Mucosa of descending colon (tissue), 3 donors: ENCODE measurements at regions not wholly inside any gene's neighbourhood (a gene's known extent, or its start where the extent isn't known, plus 50 kb on each side); places are given as distances from the start of the nearest gene placed in this dataset.
"Not testable (repeated sequence)": the region's sequence is repeated elsewhere in the genome, so short reads cannot be mapped to it uniquely, and the experiment has no call there.

ENCODE experiments used
- ATAC-seq: fragments of 200-7000 bp; cut with Tn5 transposase; one replicate; pipeline ENCODE4 v1.9.1; 2020; ENCODE audit warnings: mild to moderate bottlenecking, moderate library complexity
- DNase-seq, 3 donors: peaks; one replicate each; pipeline ENCODE4 v3.0.0-alpha.2; 2020
- H3K36me3 ChIP-seq: fragments of 200-600 bp; one replicate; pipeline ENCODE4 v1.8.0; 2021; ENCODE audit warnings: low read depth, mild to moderate bottlenecking
- H3K4me1 ChIP-seq: fragments of 200-600 bp; one replicate; pipeline ENCODE4 v1.8.0; 2021; ENCODE audit warnings: low read depth, mild to moderate bottlenecking
- H3K4me3 ChIP-seq: fragments of 200-600 bp; one replicate; pipeline ENCODE4 v1.8.0; 2021; ENCODE audit warnings: mild to moderate bottlenecking
- H3K9me3 ChIP-seq: fragments of 200-600 bp; one replicate; pipeline ENCODE4 v1.8.0; 2021; ENCODE audit warnings: mild to moderate bottlenecking
- intact Hi-C, 2 donors: fragments of 100-400 bp; cut with DNase I in 1 of 2; cut with micrococcal nuclease in 1 of 2; formaldehyde crosslinking; loops; one replicate each; pipeline versions ENCODE4 v1.11.0 to v1.11.1; 2022; cut with DNase I, micrococcal nuclease
- TF ChIP-seq, protein P1 (sequence below): fragments of 200-600 bp; IDR thresholded peaks from one replicate; pipeline ENCODE4 v1.8.0; 2022; ENCODE audit warnings: antibody characterized with exemption, mild to moderate bottlenecking
- donor health status: DM: no; HTN: no; CAD: no; lungs with moderate emphysema.
- donor health status: DM: no; HTN: no; CAD: no.
- donor health status: DM: no; HTN: yes; CAD: no.

GRCh38 chrX:883588-883987 is 253.0 kb downstream of the SHOX start:
- no peaks in the 10 kb centered on the region for H3K4me1 ChIP-seq
- H3K36me3 ChIP-seq: no peaks in the 10 kb centered on the region
- DNase-seq: no peak
- intact Hi-C loops: no loop called here
- H3K9me3 ChIP-seq: peaks cover 6% of the 10 kb centered on the region
- no peak for ATAC-seq
- TF ChIP-seq, protein P1, sequence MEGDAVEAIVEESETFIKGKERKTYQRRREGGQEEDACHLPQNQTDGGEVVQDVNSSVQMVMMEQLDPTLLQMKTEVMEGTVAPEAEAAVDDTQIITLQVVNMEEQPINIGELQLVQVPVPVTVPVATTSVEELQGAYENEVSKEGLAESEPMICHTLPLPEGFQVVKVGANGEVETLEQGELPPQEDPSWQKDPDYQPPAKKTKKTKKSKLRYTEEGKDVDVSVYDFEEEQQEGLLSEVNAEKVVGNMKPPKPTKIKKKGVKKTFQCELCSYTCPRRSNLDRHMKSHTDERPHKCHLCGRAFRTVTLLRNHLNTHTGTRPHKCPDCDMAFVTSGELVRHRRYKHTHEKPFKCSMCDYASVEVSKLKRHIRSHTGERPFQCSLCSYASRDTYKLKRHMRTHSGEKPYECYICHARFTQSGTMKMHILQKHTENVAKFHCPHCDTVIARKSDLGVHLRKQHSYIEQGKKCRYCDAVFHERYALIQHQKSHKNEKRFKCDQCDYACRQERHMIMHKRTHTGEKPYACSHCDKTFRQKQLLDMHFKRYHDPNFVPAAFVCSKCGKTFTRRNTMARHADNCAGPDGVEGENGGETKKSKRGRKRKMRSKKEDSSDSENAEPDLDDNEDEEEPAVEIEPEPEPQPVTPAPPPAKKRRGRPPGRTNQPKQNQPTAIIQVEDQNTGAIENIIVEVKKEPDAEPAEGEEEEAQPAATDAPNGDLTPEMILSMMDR: no peak
- H3K4me3 ChIP-seq: no peak overlapping the region

DNA sequence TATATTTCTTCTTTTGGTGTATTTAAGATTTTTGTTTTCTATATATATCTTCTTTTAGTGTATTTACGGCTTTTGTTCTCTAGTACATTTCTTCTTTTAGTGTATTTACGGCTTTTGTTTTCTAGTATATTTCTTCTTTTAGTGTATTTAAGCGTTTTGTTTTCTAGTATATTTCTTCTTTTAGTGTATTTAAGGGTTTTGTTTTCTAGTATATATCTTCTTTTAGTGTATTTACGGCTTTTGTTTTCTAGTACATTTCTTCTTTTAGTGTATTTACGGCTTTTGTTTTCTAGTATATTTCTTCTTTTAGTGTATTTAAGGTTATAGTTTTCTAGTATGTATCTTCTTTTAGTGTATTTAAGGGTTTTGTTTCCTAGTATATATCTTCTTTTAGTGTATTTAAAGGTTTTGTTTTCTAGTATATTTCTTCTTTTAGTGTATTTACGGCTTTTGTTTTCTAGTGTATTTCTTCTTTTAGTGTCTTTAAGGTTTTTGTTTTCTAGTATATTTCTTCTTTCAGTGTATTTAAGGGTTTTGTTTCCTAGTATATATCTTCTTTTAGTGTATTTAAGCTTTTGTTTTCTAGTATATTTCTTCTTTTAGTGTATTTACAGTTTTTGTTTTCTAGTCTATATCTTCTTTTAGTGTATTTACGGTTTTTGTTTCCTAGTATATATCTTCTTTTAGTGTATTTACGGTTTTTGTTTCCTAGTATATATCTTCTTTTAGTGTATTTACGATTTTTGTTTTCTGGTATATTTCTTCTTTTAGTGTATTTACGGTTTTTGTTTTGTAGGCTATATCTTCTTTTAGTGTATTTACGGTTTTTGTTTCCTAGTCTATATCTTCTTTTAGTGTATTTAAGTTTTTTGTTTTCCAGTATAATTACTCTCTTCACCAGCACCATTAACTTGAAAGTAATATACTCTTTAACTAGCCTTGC is 249.4 kb downstream of the SHOX start:
- H3K4me1 ChIP-seq, DNase-seq, H3K36me3 ChIP-seq, H3K4me3 ChIP-seq, H3K9me3 ChIP-seq, intact Hi-C loops, ATAC-seq: not testable (repeated sequence)

GRCh38 chrX:874061-874460 is 243.5 kb downstream of the SHOX start:
- peaks cover 17% of the 10 kb centered on the region for H3K9me3 ChIP-seq
- H3K36me3 ChIP-seq: no peaks in the 10 kb centered on the region
- no peak overlapping the region for H3K4me3 ChIP-seq
- ATAC-seq (no peak), DNase-seq (no peak)
- intact Hi-C loops: no loop called here
- TF ChIP-seq, protein P1: no peak
- H3K4me1 ChIP-seq: no peaks in the 10 kb centered on the region

DNA sequence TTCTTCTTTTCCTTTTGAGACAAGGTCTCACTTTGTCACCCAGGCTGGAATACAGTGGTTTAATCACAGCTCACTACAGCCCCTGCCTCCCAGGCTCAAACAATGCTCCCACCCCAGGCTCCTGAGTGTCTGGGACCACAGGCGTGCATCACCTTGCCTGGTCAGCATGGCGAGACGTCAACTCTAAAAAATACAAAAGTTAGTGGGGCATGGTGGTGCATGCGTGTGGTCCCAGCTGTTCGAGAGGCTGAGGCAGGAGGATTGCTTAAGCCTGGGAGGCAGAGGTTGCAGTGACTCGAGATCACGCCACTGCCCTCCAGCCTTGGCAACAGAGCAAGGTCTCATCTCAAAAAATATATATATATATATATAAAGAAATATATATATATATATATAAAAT is 242.4 kb downstream of the SHOX start:
- TF ChIP-seq, protein P1: no peak
- no peaks in the 10 kb centered on the region for H3K4me1 ChIP-seq
- intact Hi-C loops: no loop called here
- DNase-seq (no peak), ATAC-seq (no peak)
- H3K4me3 ChIP-seq: no peak overlapping the region
- H3K9me3 ChIP-seq: peaks cover 17% of the 10 kb centered on the region
- H3K36me3 ChIP-seq: no peaks in the 10 kb centered on the region

DNA sequence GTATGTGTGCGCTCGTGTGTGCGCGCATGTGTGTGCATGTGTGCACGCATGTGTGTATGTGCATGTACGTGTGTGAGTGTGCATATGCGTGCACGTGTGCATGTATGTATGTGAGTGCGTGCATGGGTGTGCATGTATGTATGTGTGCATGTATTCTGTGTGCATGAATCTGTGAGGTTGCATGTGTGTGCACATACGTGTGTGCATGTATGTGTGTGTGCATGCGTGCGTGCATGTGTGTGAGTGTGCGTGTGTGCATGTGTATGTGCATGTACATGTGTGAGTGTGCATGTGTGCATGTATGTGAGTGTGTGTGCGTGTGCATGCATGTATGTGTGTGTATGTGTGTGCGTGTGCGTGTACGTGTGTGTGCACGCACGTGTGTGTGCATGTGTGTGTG is 241.5 kb downstream of the SHOX start:
- no peak for DNase-seq
- Histone ChIP-seq H3K36me3 (no peaks in the 10 kb centered on the region), H3K4me3 (no peak overlapping the region), H3K4me1 (no peaks in the 10 kb centered on the region), H3K9me3 (peaks cover 10% of the 10 kb centered on the region)
- TF ChIP-seq, protein P1: no peak
- no peak for ATAC-seq
- intact Hi-C loops: no loop called here

DNA sequence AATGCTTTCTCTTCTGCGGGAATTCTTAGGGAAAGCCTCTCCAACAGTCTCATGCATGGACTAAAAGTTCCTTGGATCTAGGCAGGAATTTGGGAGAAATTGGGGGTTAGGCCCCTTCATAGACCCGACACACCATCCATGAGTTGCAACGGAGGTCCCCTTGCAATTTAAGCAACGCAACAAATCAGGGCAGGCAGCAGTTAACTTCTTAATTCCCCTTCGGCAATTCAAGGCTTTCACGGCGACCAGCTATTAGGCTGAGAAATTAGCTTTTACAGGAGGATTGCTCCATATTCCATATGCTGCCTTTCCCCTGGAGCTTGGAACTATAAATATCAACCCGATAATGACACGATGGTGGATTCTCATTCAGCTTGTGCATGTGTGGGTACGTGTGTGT is 241.0 kb downstream of the SHOX start:
- intact Hi-C loops: no loop called here
- no peak for DNase-seq
- no peaks in the 10 kb centered on the region for H3K36me3 ChIP-seq
- TF ChIP-seq, protein P1: no peak
- H3K4me1 ChIP-seq: no peaks in the 10 kb centered on the region
- peaks cover 9% of the 10 kb centered on the region for H3K9me3 ChIP-seq
- no peak for ATAC-seq
- no peak overlapping the region for H3K4me3 ChIP-seq
